HG02763 (cell line): ENCODE measurements at regions not wholly inside any gene's neighbourhood (a gene's known extent, or its start where the extent isn't known, plus 50 kb on each side); places are given as distances from the start of the nearest gene placed in this dataset.
"Not testable (repeated sequence)": the region's sequence is repeated elsewhere in the genome, so short reads cannot be mapped to it uniquely, and the experiment has no call there.

Experiments
- ATAC-seq: cut with Tn5 transposase; IDR thresholded peaks from one replicate; pipeline ENCODE4 v1.9.1; 2021; ENCODE audit warnings: mild to moderate bottlenecking, moderate library complexity; ENCODE audit not compliant: unreplicated experiment

GRCh38 chr2:161480123-161480522 is 64.0 kb downstream of the TBR1 start:
- ATAC-seq, result no peak

DNA sequence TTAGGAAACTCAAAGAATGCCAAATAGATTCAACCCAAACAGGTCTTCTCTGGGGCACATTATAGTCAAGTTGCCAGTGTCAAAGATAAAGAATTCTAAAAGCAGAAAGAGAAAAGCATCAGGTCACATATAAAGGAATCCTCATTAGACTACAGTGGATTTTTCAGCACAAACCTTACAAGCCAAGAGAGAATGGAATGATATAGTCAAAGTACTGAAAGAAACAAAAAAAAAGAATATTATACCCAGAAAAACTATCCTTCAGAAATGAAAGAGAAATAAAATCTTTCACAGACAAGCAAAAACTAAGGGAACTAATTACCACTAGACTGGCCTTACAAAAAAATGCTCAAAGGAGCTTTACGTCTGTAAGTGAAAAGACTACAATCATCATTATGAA is 65.5 kb downstream of the TBR1 start:
- no peak for ATAC-seq

DNA sequence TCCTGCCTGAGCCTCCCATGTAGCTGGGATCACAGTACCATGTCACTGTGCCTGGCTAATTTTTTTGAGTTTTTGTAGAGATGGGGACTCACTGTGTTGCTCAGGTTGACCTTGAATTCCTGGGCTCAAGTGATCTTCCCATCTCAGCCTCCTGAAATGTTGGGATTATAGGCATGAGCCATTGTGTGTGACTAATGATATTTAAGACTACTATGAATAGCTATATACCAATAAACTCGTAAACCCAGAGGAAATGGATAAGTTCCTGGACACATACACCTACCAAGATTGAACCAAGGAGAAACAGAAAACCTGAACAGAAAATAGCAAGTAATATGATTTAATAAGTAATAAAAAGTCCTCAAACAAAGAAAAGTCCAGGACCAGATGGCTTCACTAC is 68.0 kb downstream of the TBR1 start:
- no peak for ATAC-seq

GRCh38 chr2:161486111-161486510 is 70.0 kb downstream of the TBR1 start:
- ATAC-seq, result no peak

DNA sequence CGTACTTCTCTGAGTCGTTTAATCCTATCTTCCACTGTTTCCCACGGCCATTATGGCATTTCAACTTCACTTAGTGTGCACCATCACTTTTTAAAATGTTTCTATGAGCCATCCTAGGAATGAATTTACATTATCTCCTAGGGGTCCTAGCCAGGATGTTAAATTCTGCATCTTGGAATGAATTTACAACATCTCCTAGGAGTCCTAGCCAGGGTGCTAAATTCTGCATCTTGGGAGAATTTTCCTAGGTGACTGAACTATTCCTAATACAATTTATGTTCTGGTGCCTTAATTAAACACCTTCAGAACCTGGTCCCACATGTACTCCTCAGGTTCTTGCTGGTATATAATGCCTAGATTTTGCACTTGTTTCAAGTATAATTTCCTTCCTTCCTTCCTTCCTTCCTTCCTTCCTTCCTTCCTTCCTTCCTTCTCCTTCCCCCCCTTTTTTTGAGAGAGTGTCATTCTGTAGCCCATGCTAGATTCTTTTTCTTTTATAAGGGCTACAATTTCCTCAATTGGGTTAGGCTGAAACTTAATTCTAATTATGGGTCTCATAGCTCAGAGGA is 72.1 kb downstream of the TBR1 start:
- ATAC-seq, result no peak

- no peak for ATAC-seq
Measured at GRCh38 chr2:161488879-161489278, 72.8 kb downstream of the TBR1 start.

- ATAC-seq, result peak; percentile 67
Measured at GRCh38 chr2:161500892-161501610, 85.0 kb downstream of the TBR1 start.

DNA sequence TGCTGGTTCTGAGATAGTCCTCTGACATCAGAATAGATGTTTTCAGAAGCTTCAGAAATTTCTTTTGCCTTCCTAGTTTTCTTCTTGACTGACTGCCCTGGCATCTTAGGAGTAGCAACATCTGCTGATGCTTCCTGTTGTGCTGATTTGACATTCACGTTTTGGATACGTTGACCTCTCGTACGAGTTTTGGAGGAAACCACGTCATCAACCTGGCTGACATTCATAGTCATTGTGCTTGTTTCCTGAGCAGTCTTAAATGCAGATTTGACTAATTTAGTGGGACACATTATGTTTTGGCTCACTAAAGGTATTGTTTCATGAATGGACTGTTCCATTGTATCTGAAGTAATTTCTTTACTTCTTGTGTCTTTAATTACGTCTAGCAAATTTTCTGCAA is 86.2 kb downstream of the TBR1 start:
- ATAC-seq, result not testable (repeated sequence)

DNA sequence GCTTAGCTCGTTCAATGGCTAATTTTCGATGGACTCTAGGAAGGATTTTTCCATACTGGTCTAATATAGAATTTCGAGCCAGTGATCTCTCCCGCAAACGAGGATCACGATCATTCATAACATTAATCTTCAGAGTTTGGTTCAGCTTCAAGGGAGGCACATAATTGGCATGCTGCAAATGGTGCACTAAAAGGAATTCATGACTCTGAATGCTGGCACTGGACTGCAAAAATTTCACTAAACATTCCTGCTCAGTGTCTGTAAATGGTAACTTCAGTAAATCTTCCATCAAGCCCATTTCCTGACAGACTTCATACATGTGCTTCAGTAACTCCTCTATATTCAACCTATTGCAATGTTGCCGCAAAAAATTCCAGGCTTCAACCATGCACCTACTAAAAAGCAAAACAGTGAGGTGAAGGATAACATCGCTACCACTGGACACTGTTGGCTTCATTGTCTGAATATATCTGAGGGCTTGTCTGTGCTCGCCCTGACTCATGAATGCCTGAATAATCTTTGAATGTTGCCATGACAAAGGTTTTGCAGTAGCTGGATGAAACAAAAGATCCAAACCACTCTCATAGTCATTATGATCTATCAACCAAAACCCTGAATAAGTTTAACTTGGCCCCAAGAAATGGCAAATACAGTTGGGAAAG is 88.7 kb downstream of the TBR1 start:
- ATAC-seq, result not testable (repeated sequence)

GRCh38 chr2:161505466-161505865 is 89.4 kb downstream of the TBR1 start:
- ATAC-seq, result not testable (repeated sequence)

GRCh38 chr2:161513295-161514032 is 97.4 kb downstream of the TBR1 start:
- ATAC-seq, result not testable (repeated sequence)

- ATAC-seq, result no peak
Measured at GRCh38 chr2:161522796-161523195, 101.4 kb upstream of the SLC4A10 start.

GRCh38 chr2:161533218-161533617 is 91.0 kb upstream of the SLC4A10 start:
- ATAC-seq, result no peak

GRCh38 chr2:161546635-161547034 is 77.6 kb upstream of the SLC4A10 start:
- no peak for ATAC-seq

DNA sequence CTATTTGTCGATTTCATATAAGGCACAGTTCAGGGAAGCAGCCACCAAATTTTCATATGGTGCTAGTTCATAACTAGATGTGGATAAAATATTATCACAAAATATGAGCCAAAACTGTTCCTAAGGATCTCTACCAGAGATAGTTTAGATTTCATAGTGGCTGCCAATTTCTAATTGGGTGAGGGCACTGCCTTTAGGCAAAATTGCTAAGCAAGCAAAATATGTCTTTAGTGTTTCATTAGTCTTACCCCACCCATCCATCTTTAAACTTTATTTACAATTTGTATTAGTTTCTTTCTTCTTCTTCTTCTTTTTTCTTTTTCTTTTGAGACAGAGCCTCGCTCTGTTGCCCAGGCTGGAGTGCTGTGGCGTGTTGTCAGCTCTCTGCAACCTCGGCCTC is 77.1 kb upstream of the SLC4A10 start:
- no peak for ATAC-seq

GRCh38 chr2:161552015-161552414 is 72.2 kb upstream of the SLC4A10 start:
- ATAC-seq, result no peak

DNA sequence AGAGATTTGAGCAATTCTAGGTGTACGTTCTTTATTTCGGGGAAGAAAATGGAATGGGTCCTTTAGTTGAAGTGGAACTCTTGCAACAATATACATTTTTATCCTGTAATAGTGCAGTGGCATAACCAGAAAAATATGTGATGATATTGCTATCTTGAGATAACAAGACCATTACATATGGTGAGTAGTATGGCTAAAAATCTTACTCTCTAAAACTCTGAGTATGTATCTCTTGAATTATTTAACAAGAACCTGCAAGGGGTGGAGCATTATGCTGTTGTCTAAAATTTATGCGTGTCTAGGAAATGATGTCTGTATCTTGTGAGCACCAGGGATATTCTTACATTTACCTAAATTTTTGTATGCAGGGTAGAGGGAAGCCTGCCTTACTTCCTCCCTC is 68.4 kb upstream of the SLC4A10 start:
- no peak for ATAC-seq

- ATAC-seq, result no peak
Measured at GRCh38 chr2:161556440-161556839, 67.8 kb upstream of the SLC4A10 start.

GRCh38 chr2:161557538-161557937 is 66.7 kb upstream of the SLC4A10 start:
- ATAC-seq, result no peak

DNA sequence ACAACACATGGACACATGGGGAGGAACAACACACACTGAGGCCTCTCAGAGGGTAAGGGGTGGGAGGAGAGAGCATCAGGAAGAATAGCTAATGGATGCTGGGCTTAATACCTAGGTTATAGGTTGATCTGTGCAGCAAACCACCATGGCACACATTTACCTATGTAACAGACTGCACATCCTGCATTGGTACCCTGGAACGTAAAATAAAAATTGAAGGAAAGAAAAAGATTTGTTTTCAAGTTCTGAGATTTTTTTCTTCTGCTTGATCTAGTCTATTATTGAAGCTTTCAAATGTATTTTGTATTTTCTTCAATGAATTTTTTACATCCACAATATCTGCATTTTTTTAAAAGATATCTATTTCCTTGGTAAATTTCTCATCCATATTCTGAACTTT is 59.3 kb upstream of the SLC4A10 start:
- ATAC-seq, result no peak

GRCh38 chr2:161569401-161569800 is 54.8 kb upstream of the SLC4A10 start:
- ATAC-seq, result no peak
